ENCODE measurements at regions not wholly inside any gene's neighbourhood (a gene's known extent, or its start where the extent isn't known, plus 50 kb on each side); places are given as distances from the start of the nearest gene placed in this dataset.

DNA sequence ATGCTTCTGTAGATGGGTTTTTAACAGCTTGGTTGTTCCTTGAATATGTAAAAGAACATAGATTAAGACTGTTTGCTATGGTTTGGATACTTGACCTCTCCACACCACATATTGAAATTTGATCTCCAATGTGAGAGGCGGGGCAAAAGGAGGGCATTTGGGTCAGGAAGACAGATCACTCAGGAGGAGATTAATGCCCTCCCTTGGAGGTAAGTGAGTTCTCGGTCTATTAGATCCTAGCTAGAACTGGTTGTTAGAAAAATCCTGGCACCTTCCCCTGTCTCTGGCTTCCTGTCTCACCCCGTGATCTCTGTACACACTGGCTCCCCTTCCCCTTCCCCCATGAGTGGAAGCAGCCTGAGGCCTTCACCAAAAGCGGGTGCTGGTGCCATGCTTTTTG, 281.1 kb upstream of the ANKRD55 start:
- DNase-seq (no peak), ATAC-seq (replicated peaks in 1 of 4) (no peak)
- H3K4me1 Mint-ChIP-seq, result peaks cover 20 to 35% (median 24%) of the 10 kb centered on the region in 3 donors
- H3K27me3 Mint-ChIP-seq, result no peaks in the 10 kb centered on the region
- Histone ChIP-seq H3K27ac (ENCODE audit: low read length) (no peak overlapping the region), H3K36me3 (ENCODE audit: control insufficient read depth in 2 of 2, extremely low read depth in 1 of 2, insufficient read depth in 1 of 2, low read length in 1 of 2) (no peaks in the 10 kb centered on the region), H3K27me3 (replicated peaks in 1 of 2; ENCODE audit: control insufficient read depth in 2 of 2, extremely low read depth in 1 of 2, insufficient read depth in 2 of 2, low read length in 1 of 2) (no peaks in the 10 kb centered on the region), H3K9me3 (no peaks in the 10 kb centered on the region), H3K4me3 (ENCODE audit: control insufficient read depth in 1 of 2, extremely low read depth in 1 of 2, low read length in 1 of 2) (no peak overlapping the region), H3K4me1 (ENCODE audit: control insufficient read depth in 1 of 2, extremely low read depth in 1 of 2, insufficient read depth in 2 of 2, low read length in 2 of 2) (peaks cover 0 to 12% of the 10 kb centered on the region in 2 experiments)
- CTCF ChIA-PET, result no interaction called here
- no peaks in the 10 kb centered on the region for H3K9me3 Mint-ChIP-seq
- WGBS (ENCODE audit: insufficient coverage), result 86% methylated on average over 2 of the region's 4 CpGs
- no peaks in the 10 kb centered on the region for H3K36me3 Mint-ChIP-seq
- POLR2A ChIA-PET, result no interaction called here
- no peak overlapping the region for H3K4me3 Mint-ChIP-seq
- no peak overlapping the region for H3K27ac Mint-ChIP-seq

DNA sequence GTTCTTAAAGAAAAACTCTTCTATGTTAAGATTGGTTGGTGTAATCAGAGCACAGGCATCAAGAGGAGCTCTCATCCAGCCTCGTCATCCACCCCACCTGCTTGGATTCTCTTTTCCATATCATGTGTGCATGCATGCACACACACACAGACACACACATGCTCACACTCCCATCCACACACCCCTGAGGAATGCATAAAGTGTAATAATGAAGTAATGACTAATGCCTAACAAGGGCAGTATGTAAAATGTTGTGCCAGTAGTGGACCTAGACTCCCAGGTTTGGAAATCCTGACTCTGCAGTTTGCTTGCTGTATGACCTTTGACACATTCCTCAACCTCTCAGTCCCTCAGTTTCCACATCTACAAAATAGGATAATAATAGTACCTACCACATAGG, 280.0 kb upstream of the ANKRD55 start:
- WGBS (ENCODE audit: insufficient coverage), result no CpG with 5 or more reads among the region's 1 CpG
- H3K27me3 Mint-ChIP-seq, result no peaks in the 10 kb centered on the region
- Histone ChIP-seq H3K27ac (ENCODE audit: low read length) (no peak overlapping the region), H3K4me3 (ENCODE audit: control insufficient read depth in 1 of 2, extremely low read depth in 1 of 2, low read length in 1 of 2) (no peak overlapping the region), H3K9me3 (no peaks in the 10 kb centered on the region), H3K4me1 (ENCODE audit: control insufficient read depth in 1 of 2, extremely low read depth in 1 of 2, insufficient read depth in 2 of 2, low read length in 2 of 2) (peaks cover 0 to 12% of the 10 kb centered on the region in 2 experiments), H3K27me3 (replicated peaks in 1 of 2; ENCODE audit: control insufficient read depth in 2 of 2, extremely low read depth in 1 of 2, insufficient read depth in 2 of 2, low read length in 1 of 2) (no peaks in the 10 kb centered on the region), H3K36me3 (ENCODE audit: control insufficient read depth in 2 of 2, extremely low read depth in 1 of 2, insufficient read depth in 1 of 2, low read length in 1 of 2) (no peaks in the 10 kb centered on the region)
- ChIA-PET POLR2A (no interaction called here), CTCF (no interaction called here)
- no peak for ATAC-seq (replicated peaks in 1 of 4)
- no peak overlapping the region for H3K27ac Mint-ChIP-seq
- no peaks in the 10 kb centered on the region for H3K36me3 Mint-ChIP-seq
- H3K9me3 Mint-ChIP-seq, result no peaks in the 10 kb centered on the region
- peaks cover 19 to 34% (median 24%) of the 10 kb centered on the region in 3 donors for H3K4me1 Mint-ChIP-seq
- no peak for DNase-seq
- no peak overlapping the region for H3K4me3 Mint-ChIP-seq

DNA sequence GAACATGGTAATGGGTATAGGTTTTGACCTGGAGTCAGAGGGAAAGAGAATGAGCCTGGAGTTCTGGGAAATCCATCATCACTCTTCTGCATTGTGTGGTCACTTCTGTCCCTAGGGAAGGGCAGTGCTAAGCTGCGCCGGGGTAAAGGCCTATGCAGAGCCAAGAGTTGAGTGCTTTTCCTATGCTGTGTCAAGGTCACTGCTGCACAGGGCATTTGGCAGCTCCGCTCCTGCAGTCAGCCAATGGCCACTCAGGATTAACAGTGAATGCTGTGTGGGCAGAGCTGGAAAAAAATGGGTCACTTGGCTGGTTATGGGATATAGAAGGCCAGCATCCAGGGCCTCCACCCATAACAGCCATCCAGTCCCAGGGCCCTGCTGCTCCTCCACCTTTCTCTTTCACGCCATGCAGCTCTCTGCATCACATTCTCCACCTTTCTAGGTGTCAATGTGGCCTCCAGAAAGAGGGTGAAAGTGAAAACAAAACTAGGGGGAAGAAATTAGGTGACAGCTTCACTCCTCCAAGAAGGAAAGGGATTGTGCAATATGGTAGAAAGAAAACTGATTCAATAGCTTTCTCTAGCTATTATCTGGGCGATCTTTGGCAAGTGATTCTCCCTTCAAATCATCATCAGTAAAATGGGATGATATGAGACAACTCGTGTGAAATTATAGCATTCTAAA, 279.3 kb upstream of the ANKRD55 start:
- no peak for DNase-seq
- Histone ChIP-seq H3K4me1 (ENCODE audit: control insufficient read depth in 1 of 2, extremely low read depth in 1 of 2, insufficient read depth in 2 of 2, low read length in 2 of 2) (peaks cover 0 to 11% of the 10 kb centered on the region in 2 experiments), H3K4me3 (ENCODE audit: control insufficient read depth in 1 of 2, extremely low read depth in 1 of 2, low read length in 1 of 2) (no peak overlapping the region), H3K9me3 (no peaks in the 10 kb centered on the region), H3K27me3 (replicated peaks in 1 of 2; ENCODE audit: control insufficient read depth in 2 of 2, extremely low read depth in 1 of 2, insufficient read depth in 2 of 2, low read length in 1 of 2) (no peaks in the 10 kb centered on the region), H3K36me3 (ENCODE audit: control insufficient read depth in 2 of 2, extremely low read depth in 1 of 2, insufficient read depth in 1 of 2, low read length in 1 of 2) (no peaks in the 10 kb centered on the region), H3K27ac (ENCODE audit: low read length) (no peak overlapping the region)
- peak overlapping the region in 1 of 2 donors; percentile 3 for H3K27ac Mint-ChIP-seq
- no peaks in the 10 kb centered on the region for H3K9me3 Mint-ChIP-seq
- no peaks in the 10 kb centered on the region for H3K36me3 Mint-ChIP-seq
- no peak for ATAC-seq (replicated peaks in 1 of 4)
- ChIA-PET CTCF (interaction anchor here in 1 of 2 donors (0.7 kb wide), 1 partner anchor 13 kb away, joined by 3 read pairs; no protein-coding TSS in a partner anchor), POLR2A (interaction anchor here in 1 of 2 donors (0.7 kb wide), 1 partner anchor 1987 kb away, joined by 4 read pairs; no protein-coding TSS in a partner anchor)
- peaks cover 12 to 27% (median 20%) of the 10 kb centered on the region in 3 donors for H3K4me1 Mint-ChIP-seq
- no peaks in the 10 kb centered on the region for H3K27me3 Mint-ChIP-seq
- WGBS (ENCODE audit: insufficient coverage), result 100% methylated on average over 2 of the region's 6 CpGs
- no peak overlapping the region for H3K4me3 Mint-ChIP-seq

DNA sequence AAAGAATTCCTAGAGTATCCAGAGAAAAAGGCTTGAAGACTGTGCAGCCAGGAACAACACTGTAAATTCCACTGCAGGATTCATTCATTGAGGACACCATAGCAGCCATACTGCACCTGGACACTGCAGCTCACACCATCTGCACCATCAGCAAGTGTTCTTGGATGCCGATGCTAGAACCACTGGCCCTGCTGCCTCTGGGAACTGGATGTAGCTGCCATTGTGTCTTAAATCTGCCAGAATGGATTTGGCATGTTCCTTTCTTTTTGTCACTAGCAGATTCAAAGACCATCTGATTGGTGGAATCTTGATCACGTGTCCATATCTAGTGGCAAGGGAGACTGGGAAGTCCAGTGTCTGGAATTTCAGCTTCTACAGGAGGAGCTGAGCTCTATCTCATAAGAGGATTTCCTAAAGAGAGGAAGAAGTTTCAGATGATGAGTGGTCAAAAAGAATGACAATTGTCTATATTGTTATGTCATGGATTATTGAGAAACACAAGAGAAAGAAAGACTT, 278.3 kb upstream of the ANKRD55 start:
- no peaks in the 10 kb centered on the region for H3K36me3 Mint-ChIP-seq
- Histone ChIP-seq H3K4me1 (ENCODE audit: control insufficient read depth in 1 of 2, extremely low read depth in 1 of 2, insufficient read depth in 2 of 2, low read length in 2 of 2) (peaks cover 0 to under 1% of the 10 kb centered on the region in 2 experiments), H3K4me3 (ENCODE audit: control insufficient read depth in 1 of 2, extremely low read depth in 1 of 2, low read length in 1 of 2) (no peak overlapping the region), H3K27me3 (replicated peaks in 1 of 2; ENCODE audit: control insufficient read depth in 2 of 2, extremely low read depth in 1 of 2, insufficient read depth in 2 of 2, low read length in 1 of 2) (no peaks in the 10 kb centered on the region), H3K36me3 (ENCODE audit: control insufficient read depth in 2 of 2, extremely low read depth in 1 of 2, insufficient read depth in 1 of 2, low read length in 1 of 2) (no peaks in the 10 kb centered on the region), H3K27ac (ENCODE audit: low read length) (no peak overlapping the region), H3K9me3 (no peaks in the 10 kb centered on the region)
- no peak overlapping the region for H3K27ac Mint-ChIP-seq
- DNase-seq (no peak), ATAC-seq (replicated peaks in 1 of 4) (no peak)
- ChIA-PET CTCF (interaction anchor here in 1 of 2 donors (0.7 kb wide), 1 partner anchor 14 kb away, joined by 3 read pairs; no protein-coding TSS in a partner anchor), POLR2A (interaction anchor here (0.6 to 0.7 kb wide), 2 partner anchors 406 to 1988 kb away, joined by 3 to 4 read pairs; no protein-coding TSS in a partner anchor)
- 100% methylated on average over 1 of the region's 2 CpGs for WGBS (ENCODE audit: insufficient coverage)
- H3K4me1 Mint-ChIP-seq, result peaks cover 1 to 16% (median 9%) of the 10 kb centered on the region in 3 donors
- no peaks in the 10 kb centered on the region for H3K27me3 Mint-ChIP-seq
- H3K9me3 Mint-ChIP-seq, result no peaks in the 10 kb centered on the region
- no peak overlapping the region for H3K4me3 Mint-ChIP-seq

DNA sequence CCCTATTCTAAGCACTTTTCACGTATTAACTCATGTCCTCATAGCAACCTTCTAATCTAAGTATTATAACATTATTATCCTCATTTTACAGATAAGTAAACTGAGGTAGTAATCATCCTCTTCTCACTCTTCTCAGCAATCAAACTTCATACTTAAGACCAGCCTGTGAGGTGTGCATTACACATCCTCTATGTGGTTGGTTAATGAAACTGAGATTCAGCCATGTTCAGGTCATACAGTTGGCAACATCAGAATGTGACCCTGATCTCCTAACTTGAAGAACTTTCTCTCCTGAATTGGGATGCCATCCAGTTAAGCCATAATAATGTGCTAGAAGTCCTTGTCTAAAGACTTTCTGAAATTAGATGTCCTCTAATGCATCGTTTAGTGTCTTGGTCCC, 275.1 kb upstream of the ANKRD55 start:
- Histone ChIP-seq H3K4me3 (ENCODE audit: control insufficient read depth in 1 of 2, extremely low read depth in 1 of 2, low read length in 1 of 2) (no peak overlapping the region), H3K4me1 (ENCODE audit: control insufficient read depth in 1 of 2, extremely low read depth in 1 of 2, insufficient read depth in 2 of 2, low read length in 2 of 2) (no peaks in the 10 kb centered on the region), H3K27ac (ENCODE audit: low read length) (no peak overlapping the region), H3K27me3 (replicated peaks in 1 of 2; ENCODE audit: control insufficient read depth in 2 of 2, extremely low read depth in 1 of 2, insufficient read depth in 2 of 2, low read length in 1 of 2) (no peaks in the 10 kb centered on the region), H3K36me3 (ENCODE audit: control insufficient read depth in 2 of 2, extremely low read depth in 1 of 2, insufficient read depth in 1 of 2, low read length in 1 of 2) (no peaks in the 10 kb centered on the region), H3K9me3 (no peaks in the 10 kb centered on the region)
- POLR2A ChIA-PET, result no interaction called here
- ATAC-seq (replicated peaks in 1 of 4) (no peak), DNase-seq (no peak)
- Mint-ChIP-seq H3K4me3 (no peak overlapping the region), H3K27me3 (no peaks in the 10 kb centered on the region), H3K9me3 (no peaks in the 10 kb centered on the region), H3K4me1 (peaks cover 0 to 11% (median 6%) of the 10 kb centered on the region in 3 donors), H3K36me3 (no peaks in the 10 kb centered on the region), H3K27ac (no peak overlapping the region)
- CTCF ChIA-PET, result no interaction called here
- 92% methylated on average over 1 of the region's 2 CpGs for WGBS (ENCODE audit: insufficient coverage)

DNA sequence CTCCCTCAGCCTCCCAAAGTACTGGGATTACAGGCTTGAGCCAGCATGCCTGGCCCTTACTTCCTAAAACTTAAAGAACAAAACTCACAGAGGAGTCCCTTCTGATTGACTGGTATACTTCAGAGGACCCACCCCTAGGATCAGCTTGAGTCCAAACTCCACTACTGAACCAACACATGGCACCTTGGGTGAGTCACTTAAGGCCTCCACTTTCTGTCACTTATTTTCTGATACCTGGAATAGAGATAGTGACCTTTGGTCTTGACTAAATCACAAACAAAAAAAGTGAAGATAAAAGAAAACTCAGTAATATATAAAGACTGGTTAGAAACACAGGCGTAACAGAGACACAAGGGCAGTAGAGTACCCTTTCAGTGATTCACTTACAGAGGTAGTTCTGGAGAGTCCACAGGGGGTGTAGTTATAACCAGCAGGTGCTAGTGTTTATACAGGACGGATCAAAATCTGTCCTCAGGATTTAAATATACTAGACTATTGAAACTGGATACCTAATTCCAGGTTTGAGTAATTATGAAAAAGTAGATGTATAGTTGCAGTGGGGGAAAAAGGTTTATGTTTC, 274.3 kb upstream of the ANKRD55 start:
- Mint-ChIP-seq H3K27ac (no peak overlapping the region), H3K4me3 (no peak overlapping the region), H3K4me1 (peaks cover under 1 to 5% (median 2%) of the 10 kb centered on the region in 3 donors), H3K27me3 (no peaks in the 10 kb centered on the region), H3K36me3 (no peaks in the 10 kb centered on the region), H3K9me3 (no peaks in the 10 kb centered on the region)
- WGBS (ENCODE audit: insufficient coverage), result no CpG with 5 or more reads among the region's 2 CpGs
- no peak overlapping the region for H3K4me3 ChIP-seq (ENCODE audit: control insufficient read depth in 1 of 2, extremely low read depth in 1 of 2, low read length in 1 of 2)
- no peaks in the 10 kb centered on the region for H3K9me3 ChIP-seq
- POLR2A ChIA-PET, result interaction anchor here in 1 of 2 donors (0.7 kb wide), 1 partner anchor 79 kb away, joined by 3 read pairs; no protein-coding TSS in a partner anchor
- CTCF ChIA-PET, result no interaction called here
- DNase-seq (no peak), ATAC-seq (replicated peaks in 1 of 4) (no peak)
- H3K4me1 ChIP-seq (ENCODE audit: control insufficient read depth in 1 of 2, extremely low read depth in 1 of 2, insufficient read depth in 2 of 2, low read length in 2 of 2), result no peaks in the 10 kb centered on the region
- H3K36me3 ChIP-seq (ENCODE audit: control insufficient read depth in 2 of 2, extremely low read depth in 1 of 2, insufficient read depth in 1 of 2, low read length in 1 of 2), result no peaks in the 10 kb centered on the region
- no peaks in the 10 kb centered on the region for H3K27me3 ChIP-seq (replicated peaks in 1 of 2; ENCODE audit: control insufficient read depth in 2 of 2, extremely low read depth in 1 of 2, insufficient read depth in 2 of 2, low read length in 1 of 2)
- H3K27ac ChIP-seq (ENCODE audit: low read length), result no peak overlapping the region
